ENCODE measurements at regions not wholly inside any gene's neighbourhood (a gene's known extent, or its start where the extent isn't known, plus 50 kb on each side); places are given as distances from the start of the nearest gene placed in this dataset.

DNA sequence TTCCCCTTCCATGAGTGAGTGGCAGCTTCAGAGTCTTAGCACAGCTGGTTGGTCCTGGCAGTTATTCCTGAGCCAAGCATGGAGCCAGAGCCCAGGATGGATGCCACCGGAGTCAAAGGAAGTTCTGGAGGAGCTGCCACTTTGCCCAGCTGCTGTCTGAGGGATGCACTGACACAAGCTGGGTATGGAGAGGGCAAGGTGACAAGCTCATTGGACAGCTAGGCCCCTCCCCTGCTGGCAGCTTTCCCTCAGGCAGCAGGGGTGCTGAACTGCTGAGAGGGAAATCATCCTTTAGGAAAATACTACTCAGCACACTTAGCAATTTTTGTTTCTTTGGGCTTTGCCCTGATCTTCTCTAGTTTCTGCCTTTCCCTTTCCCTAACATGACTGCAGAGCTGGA is 99.3 kb upstream of the SESN3 start:
- no peaks in the 10 kb centered on the region for H3K9me3 Mint-ChIP-seq
- peaks cover 11% of the 10 kb centered on the region for H3K4me1 Mint-ChIP-seq (ENCODE audit: low read depth)
- no peaks in the 10 kb centered on the region for H3K36me3 Mint-ChIP-seq (ENCODE audit: low read depth)
- peaks cover 5% of the 10 kb centered on the region for H3K27me3 Mint-ChIP-seq
- H3K4me3 Mint-ChIP-seq: no peak overlapping the region
- H3K27ac Mint-ChIP-seq: no peak overlapping the region

- Mint-ChIP-seq H3K36me3 (ENCODE audit: low read depth) (no peaks in the 10 kb centered on the region), H3K4me1 (ENCODE audit: low read depth) (peaks cover 14% of the 10 kb centered on the region), H3K27ac (no peak overlapping the region), H3K9me3 (no peaks in the 10 kb centered on the region), H3K27me3 (peaks cover 5% of the 10 kb centered on the region), H3K4me3 (no peak overlapping the region)
These were observed 96.4 kb upstream of the SESN3 start for GRCh38 chr11:95327273-95327948.

- Mint-ChIP-seq H3K27me3 (peaks cover 5% of the 10 kb centered on the region), H3K27ac (no peak overlapping the region), H3K4me3 (no peak overlapping the region), H3K36me3 (ENCODE audit: low read depth) (no peaks in the 10 kb centered on the region), H3K9me3 (no peaks in the 10 kb centered on the region), H3K4me1 (ENCODE audit: low read depth) (peaks cover 16% of the 10 kb centered on the region)
These were observed 94.8 kb upstream of the SESN3 start for GRCh38 chr11:95325777-95326258.

DNA sequence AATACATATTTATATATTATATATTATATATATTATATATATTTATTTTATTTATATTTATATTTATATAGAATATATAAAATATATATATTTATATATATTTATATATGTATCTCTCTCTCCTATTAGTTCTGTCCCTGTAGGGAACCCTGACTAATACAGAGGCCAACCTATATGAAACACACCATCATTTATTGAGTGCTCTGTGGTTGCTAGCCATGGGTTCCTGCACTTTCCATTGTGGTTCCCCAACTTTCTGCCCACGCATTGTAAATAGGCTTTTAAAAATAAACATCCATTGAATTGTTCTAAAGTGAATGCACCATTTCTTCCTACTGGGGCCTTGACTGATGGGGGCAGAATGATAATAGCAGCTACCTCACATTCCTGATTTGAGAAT is 93.8 kb upstream of the SESN3 start:
- Mint-ChIP-seq H3K27me3 (peaks cover 5% of the 10 kb centered on the region), H3K27ac (no peak overlapping the region), H3K4me3 (no peak overlapping the region), H3K4me1 (ENCODE audit: low read depth) (peaks cover 13% of the 10 kb centered on the region), H3K9me3 (no peaks in the 10 kb centered on the region), H3K36me3 (ENCODE audit: low read depth) (no peaks in the 10 kb centered on the region)

GRCh38 chr11:95322539-95322938 is 91.5 kb upstream of the SESN3 start:
- Mint-ChIP-seq H3K4me3 (no peak overlapping the region), H3K27me3 (peaks cover 5% of the 10 kb centered on the region), H3K9me3 (no peaks in the 10 kb centered on the region), H3K4me1 (ENCODE audit: low read depth) (peaks cover 5% of the 10 kb centered on the region), H3K27ac (no peak overlapping the region), H3K36me3 (ENCODE audit: low read depth) (no peaks in the 10 kb centered on the region)

DNA sequence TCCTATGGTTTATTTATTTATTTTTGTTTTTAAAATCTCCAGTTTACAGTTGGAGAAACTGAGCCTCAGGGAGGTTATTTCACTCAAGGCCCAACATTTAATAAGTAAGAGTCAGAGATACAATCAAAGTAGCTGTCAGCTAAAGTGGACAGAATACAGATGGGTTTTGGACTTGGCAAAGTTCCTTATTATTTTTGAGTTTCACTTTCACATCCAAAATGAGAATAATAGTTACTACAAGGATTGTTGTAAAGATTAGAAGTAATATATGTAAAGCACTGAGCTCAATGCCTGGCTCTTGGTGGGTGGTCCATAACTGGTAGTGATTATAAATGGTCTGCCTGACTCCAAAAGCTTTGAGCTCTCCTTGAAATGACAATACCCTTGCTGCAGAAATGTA is 87.5 kb upstream of the SESN3 start:
- Mint-ChIP-seq H3K27me3 (no peaks in the 10 kb centered on the region), H3K9me3 (no peaks in the 10 kb centered on the region), H3K27ac (no peak overlapping the region), H3K36me3 (ENCODE audit: low read depth) (no peaks in the 10 kb centered on the region), H3K4me3 (no peak overlapping the region), H3K4me1 (ENCODE audit: low read depth) (peaks cover 5% of the 10 kb centered on the region)

GRCh38 chr11:95308512-95309035 is 77.6 kb upstream of the SESN3 start:
- Mint-ChIP-seq H3K4me1 (ENCODE audit: low read depth) (peaks cover 14% of the 10 kb centered on the region), H3K4me3 (no peak overlapping the region), H3K27me3 (no peaks in the 10 kb centered on the region)

GRCh38 chr11:95307286-95307685 is 76.3 kb upstream of the SESN3 start:
- Mint-ChIP-seq H3K27me3 (no peaks in the 10 kb centered on the region), H3K4me3 (no peak overlapping the region), H3K27ac (no peak overlapping the region), H3K36me3 (ENCODE audit: low read depth) (no peaks in the 10 kb centered on the region), H3K9me3 (no peaks in the 10 kb centered on the region), H3K4me1 (ENCODE audit: low read depth) (peaks cover 14% of the 10 kb centered on the region)

More at GRCh38 chr11:95308512-95309035, 77.6 kb upstream of the SESN3 start:
- Mint-ChIP-seq H3K27ac (no peak overlapping the region), H3K36me3 (ENCODE audit: low read depth) (no peaks in the 10 kb centered on the region), H3K9me3 (no peaks in the 10 kb centered on the region)

DNA sequence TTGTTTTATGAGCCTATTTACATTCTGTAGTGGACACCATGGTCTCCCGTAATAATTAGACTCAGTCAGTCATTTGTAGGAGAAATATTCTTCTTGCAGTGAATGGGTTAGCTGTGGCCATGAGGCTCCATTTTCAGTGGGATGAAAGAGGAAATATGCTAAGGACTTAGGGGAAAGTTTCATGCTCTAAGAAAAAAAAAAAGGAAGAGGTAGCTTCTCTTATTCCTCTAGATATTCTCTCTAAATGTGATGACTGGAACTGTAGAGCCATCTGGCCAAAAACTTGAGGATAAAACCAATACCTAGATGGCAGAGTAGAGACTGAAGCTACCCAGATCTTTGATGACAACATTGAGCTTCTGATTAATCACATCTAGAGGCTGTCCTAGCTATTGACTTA is 75.8 kb upstream of the SESN3 start:
- Mint-ChIP-seq H3K9me3 (no peaks in the 10 kb centered on the region), H3K36me3 (ENCODE audit: low read depth) (no peaks in the 10 kb centered on the region), H3K4me3 (no peak overlapping the region), H3K4me1 (ENCODE audit: low read depth) (peaks cover 14% of the 10 kb centered on the region), H3K27me3 (no peaks in the 10 kb centered on the region), H3K27ac (no peak overlapping the region)

DNA sequence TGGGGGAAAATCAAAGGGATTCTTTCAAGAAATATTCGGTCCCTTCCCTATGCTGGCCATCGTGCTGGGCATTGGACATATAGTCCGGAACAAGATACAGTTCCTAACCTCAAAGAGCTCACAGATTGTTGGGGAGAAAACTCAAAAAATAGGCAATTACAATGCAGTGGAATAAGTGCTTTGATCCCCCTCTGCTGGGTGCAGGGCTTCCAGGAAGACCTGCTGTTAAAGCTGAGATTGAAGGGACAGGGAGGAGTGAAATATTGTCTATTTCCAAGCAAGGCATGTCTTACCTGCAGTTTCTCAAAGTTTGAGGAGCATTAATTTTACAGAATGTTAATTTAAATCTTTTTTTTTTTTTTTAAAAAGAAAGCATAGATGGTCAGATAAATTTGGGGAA is 75.1 kb upstream of the SESN3 start:
- H3K4me3 Mint-ChIP-seq: no peak overlapping the region
- no peaks in the 10 kb centered on the region for H3K36me3 Mint-ChIP-seq (ENCODE audit: low read depth)
- H3K27me3 Mint-ChIP-seq: no peaks in the 10 kb centered on the region
- H3K4me1 Mint-ChIP-seq (ENCODE audit: low read depth): peaks cover 14% of the 10 kb centered on the region
- H3K27ac Mint-ChIP-seq: no peak overlapping the region
- H3K9me3 Mint-ChIP-seq: no peaks in the 10 kb centered on the region

DNA sequence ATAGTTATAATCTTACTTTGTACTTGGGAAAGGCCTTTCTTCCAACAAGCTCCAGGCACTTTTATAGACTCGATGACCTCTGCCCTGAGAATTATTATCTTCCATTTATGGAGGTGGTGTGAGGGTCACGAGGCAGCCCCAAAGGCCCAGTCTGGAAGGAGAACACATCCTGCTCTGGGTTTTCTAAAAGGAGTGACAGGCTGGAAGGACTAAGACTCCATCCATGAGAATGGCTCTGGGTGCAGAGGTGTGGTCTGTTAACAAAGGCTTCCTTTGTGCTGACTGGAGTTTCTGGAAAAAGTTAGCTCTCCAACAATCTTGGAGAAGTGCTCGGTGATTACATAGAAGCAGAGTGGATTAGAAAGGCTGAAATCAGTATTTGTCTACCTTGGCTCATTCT is 74.7 kb upstream of the SESN3 start:
- Mint-ChIP-seq H3K27ac (no peak overlapping the region), H3K27me3 (no peaks in the 10 kb centered on the region), H3K36me3 (ENCODE audit: low read depth) (no peaks in the 10 kb centered on the region), H3K4me1 (ENCODE audit: low read depth) (peaks cover 14% of the 10 kb centered on the region), H3K9me3 (no peaks in the 10 kb centered on the region), H3K4me3 (no peak overlapping the region)

- no peak overlapping the region for H3K27ac Mint-ChIP-seq
- H3K4me3 Mint-ChIP-seq: no peak overlapping the region
- H3K36me3 Mint-ChIP-seq (ENCODE audit: low read depth): no peaks in the 10 kb centered on the region
- peaks cover 14% of the 10 kb centered on the region for H3K4me1 Mint-ChIP-seq (ENCODE audit: low read depth)
- H3K9me3 Mint-ChIP-seq: no peaks in the 10 kb centered on the region
- H3K27me3 Mint-ChIP-seq: no peaks in the 10 kb centered on the region
These were observed 73.8 kb upstream of the SESN3 start for GRCh38 chr11:95304777-95305176.

GRCh38 chr11:95302211-95302610 is 71.2 kb upstream of the SESN3 start:
- H3K27me3 Mint-ChIP-seq: no peaks in the 10 kb centered on the region
- H3K36me3 Mint-ChIP-seq (ENCODE audit: low read depth): no peaks in the 10 kb centered on the region
- peaks cover 26% of the 10 kb centered on the region for H3K4me1 Mint-ChIP-seq (ENCODE audit: low read depth)
- no peak overlapping the region for H3K4me3 Mint-ChIP-seq
- no peak overlapping the region for H3K27ac Mint-ChIP-seq
- no peaks in the 10 kb centered on the region for H3K9me3 Mint-ChIP-seq

GRCh38 chr11:95301474-95301873 is 70.5 kb upstream of the SESN3 start:
- no peak overlapping the region for H3K27ac Mint-ChIP-seq
- H3K9me3 Mint-ChIP-seq: no peaks in the 10 kb centered on the region
- H3K27me3 Mint-ChIP-seq: no peaks in the 10 kb centered on the region
- H3K4me3 Mint-ChIP-seq: no peak overlapping the region
- H3K4me1 Mint-ChIP-seq (ENCODE audit: low read depth): peaks cover 30% of the 10 kb centered on the region
- H3K36me3 Mint-ChIP-seq (ENCODE audit: low read depth): no peaks in the 10 kb centered on the region

GRCh38 chr11:95299078-95299679 is 68.2 kb upstream of the SESN3 start:
- no peak overlapping the region for H3K4me3 Mint-ChIP-seq
- peaks cover 34% of the 10 kb centered on the region for H3K4me1 Mint-ChIP-seq (ENCODE audit: low read depth)
- no peak overlapping the region for H3K27ac Mint-ChIP-seq
- no peaks in the 10 kb centered on the region for H3K27me3 Mint-ChIP-seq
- H3K9me3 Mint-ChIP-seq: no peaks in the 10 kb centered on the region
- no peaks in the 10 kb centered on the region for H3K36me3 Mint-ChIP-seq (ENCODE audit: low read depth)

All from stimulated activated naive CD8-positive, alpha-beta T cell treated with anti-CD3 and anti-CD28 coated beads, Interleukin-15, Interleukin-2, amounts not matched to agents 100 ng/mL and 50 ng/mL, for 24 hours (primary cell).